Activated CD8-positive, alpha-beta memory T cell treated with anti-CD3 and anti-CD28 coated beads, Interleukin-2, amount 10 ng/mL, durations not matched to agents 7 days and 5 days (primary cell): ENCODE measurements at regions not wholly inside any gene's neighbourhood (a gene's known extent, or its start where the extent isn't known, plus 50 kb on each side); places are given as distances from the start of the nearest gene placed in this dataset.

Source experiments
- ATAC-seq: fragments of 150-1000 bp; cut with Tn5 transposase; one replicate; pipeline ENCODE4 v1.10.0; 2021; ENCODE audit warnings: moderate library complexity
- CTCF ChIA-PET: fragments of 350-600 bp; sonication (Branson Sonifier 250); formaldehyde crosslinking; loops from one replicate; lab custom pipeline; 2021; ENCODE audit warnings: antibody characterized with exemption; lab: Charles Lee
- DNase-seq: peaks from one replicate; pipeline ENCODE4 v3.0.0-alpha.2; 2020
- H3K27ac Mint-ChIP-seq: one replicate; pipeline ENCODE4 v1.8.0; 2021; ENCODE audit warnings: mild to moderate bottlenecking, mixed read lengths
- H3K27me3 Mint-ChIP-seq: one replicate; pipeline ENCODE4 v1.8.0; 2021; ENCODE audit warnings: mixed read lengths
- H3K36me3 Mint-ChIP-seq: one replicate; pipeline ENCODE4 v1.8.0; 2021; ENCODE audit warnings: mild to moderate bottlenecking, mixed read lengths
- H3K4me1 Mint-ChIP-seq: one replicate; pipeline ENCODE4 v1.8.0; 2021; ENCODE audit warnings: mixed read lengths
- H3K4me3 Mint-ChIP-seq: one replicate; pipeline ENCODE4 v1.8.0; 2021; ENCODE audit warnings: mild to moderate bottlenecking, moderate library complexity, mixed read lengths
- H3K9me3 Mint-ChIP-seq: one replicate; pipeline ENCODE4 v1.8.0; 2022; ENCODE audit warnings: low read depth, mixed read lengths

DNA sequence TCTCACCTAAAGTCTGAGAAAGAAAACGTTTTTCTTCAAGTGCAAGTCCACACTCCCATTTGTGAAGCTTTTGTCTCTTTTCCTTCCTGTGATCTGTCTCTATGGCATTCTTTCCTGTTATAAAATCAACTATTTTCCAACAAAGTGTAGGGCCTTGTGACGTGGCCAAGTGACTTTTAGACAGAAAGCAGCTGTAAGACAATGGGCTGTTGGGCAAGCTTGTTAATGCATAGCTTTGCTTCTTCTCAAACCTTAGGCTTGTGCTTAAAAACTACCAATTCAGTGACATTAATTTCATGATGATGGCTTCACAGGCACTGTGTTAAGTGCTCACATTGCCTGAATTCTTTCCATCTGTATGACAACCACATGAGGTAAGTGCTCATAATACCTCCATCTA, 83.5 kb downstream of the VCY1B start:
- CTCF ChIA-PET: no interaction called here
- H3K27ac Mint-ChIP-seq: no peak overlapping the region
- H3K27me3 Mint-ChIP-seq: no peaks in the 10 kb centered on the region
- H3K4me1 Mint-ChIP-seq: no peaks in the 10 kb centered on the region
- DNase-seq (no peak), ATAC-seq (no peak)
- no peaks in the 10 kb centered on the region for H3K9me3 Mint-ChIP-seq
- no peak overlapping the region for H3K4me3 Mint-ChIP-seq
- no peaks in the 10 kb centered on the region for H3K36me3 Mint-ChIP-seq

DNA sequence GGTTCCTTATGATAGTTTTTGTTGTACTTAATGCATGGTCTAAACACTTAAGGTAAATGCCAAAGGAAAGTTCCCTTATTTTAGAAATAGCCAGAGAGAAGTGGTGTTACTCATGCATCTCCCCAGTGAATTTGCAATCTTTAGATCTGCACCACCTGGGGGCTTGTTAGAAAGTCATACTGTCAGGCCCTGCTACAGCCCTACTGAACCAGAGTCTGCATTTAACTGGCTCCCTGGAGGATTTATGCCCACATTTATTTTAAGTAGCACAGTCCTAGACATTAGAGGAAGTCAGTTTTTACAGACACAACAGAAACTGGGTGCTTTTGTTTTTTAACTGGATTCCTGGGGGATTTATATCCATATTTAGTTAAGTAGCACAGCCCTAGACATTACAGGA, 89.6 kb downstream of the VCY1B start:
- H3K27me3 Mint-ChIP-seq: no peaks in the 10 kb centered on the region
- DNase-seq (no peak), ATAC-seq (no peak)
- no peaks in the 10 kb centered on the region for H3K36me3 Mint-ChIP-seq
- no peaks in the 10 kb centered on the region for H3K4me1 Mint-ChIP-seq
- no peak overlapping the region for H3K4me3 Mint-ChIP-seq
- CTCF ChIA-PET: no interaction called here
- H3K9me3 Mint-ChIP-seq: no peaks in the 10 kb centered on the region
- H3K27ac Mint-ChIP-seq: no peak overlapping the region

DNA sequence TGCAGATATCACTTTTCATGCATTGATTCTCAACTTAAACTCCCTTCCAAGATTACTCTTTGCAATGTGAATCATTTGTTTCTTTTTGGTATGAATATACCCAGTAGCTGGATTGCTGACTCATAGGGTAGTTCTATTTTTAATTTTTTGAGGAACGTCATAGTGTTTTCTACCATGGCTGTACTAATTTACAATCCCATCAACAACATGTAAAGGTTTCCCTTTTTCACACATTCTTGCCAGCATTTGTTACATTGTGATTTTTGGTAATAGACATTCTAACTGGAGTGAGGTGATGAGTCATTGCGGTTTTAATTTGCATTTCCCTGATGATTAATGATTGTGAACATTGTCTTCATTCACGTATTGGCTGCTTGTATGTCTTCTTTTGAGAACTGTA, 126.7 kb downstream of the VCY1B start:
- no peak for ATAC-seq
- Mint-ChIP-seq H3K36me3 (no peaks in the 10 kb centered on the region), H3K27me3 (no peaks in the 10 kb centered on the region), H3K27ac (no peak overlapping the region), H3K4me1 (peaks cover 6% of the 10 kb centered on the region), H3K4me3 (no peak overlapping the region), H3K9me3 (no peaks in the 10 kb centered on the region)
- CTCF ChIA-PET: no interaction called here
- no peak for DNase-seq

DNA sequence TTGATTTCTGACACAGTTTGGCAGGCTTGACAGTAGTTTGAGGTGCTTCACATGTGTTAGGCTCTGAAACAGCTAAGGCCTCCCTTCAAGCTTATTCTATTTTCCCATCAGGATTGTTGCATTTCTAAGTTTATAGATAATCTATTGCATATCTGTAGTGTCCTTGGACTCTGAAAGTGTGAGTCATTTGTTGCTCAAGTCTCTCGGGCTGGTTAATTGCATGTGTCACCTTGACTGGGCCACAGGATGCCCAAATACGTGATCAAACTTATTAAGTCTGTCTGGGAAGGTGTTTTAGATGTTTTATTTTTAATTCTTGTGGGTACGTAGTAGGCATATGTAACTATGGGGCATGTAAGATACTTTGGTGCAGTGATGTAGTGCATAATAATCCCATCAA, 166.0 kb downstream of the VCY1B start:
- Mint-ChIP-seq H3K4me1 (no peaks in the 10 kb centered on the region), H3K9me3 (no peaks in the 10 kb centered on the region), H3K4me3 (no peak overlapping the region), H3K36me3 (no peaks in the 10 kb centered on the region), H3K27me3 (no peaks in the 10 kb centered on the region), H3K27ac (no peak overlapping the region)
- DNase-seq (no peak), ATAC-seq (no peak)
- CTCF ChIA-PET: no interaction called here

DNA sequence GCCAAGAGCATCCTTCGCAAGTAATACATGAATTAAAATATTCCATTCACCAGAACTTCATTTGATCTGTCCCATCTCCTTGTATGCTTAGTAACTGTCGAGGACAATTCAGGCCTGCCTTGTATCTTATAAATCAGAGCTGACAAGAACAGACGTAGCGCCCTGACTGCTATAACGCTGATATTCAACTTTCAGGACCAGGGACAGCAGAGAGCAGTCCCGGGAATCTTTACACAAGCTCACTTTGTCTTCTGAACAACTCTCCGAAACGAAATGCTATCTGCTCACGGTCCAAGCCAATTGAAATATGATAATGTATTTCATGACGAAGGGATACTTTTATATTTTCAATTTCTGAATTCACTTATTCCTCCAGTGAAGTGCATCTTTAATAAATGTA, 175.7 kb downstream of the VCY1B start:
- DNase-seq (no peak), ATAC-seq (no peak)
- H3K4me3 Mint-ChIP-seq: no peak overlapping the region
- peaks cover 2% of the 10 kb centered on the region for H3K9me3 Mint-ChIP-seq
- no peaks in the 10 kb centered on the region for H3K4me1 Mint-ChIP-seq
- H3K36me3 Mint-ChIP-seq: no peaks in the 10 kb centered on the region
- H3K27ac Mint-ChIP-seq: no peak overlapping the region
- H3K27me3 Mint-ChIP-seq: no peaks in the 10 kb centered on the region
- CTCF ChIA-PET: no interaction called here

DNA sequence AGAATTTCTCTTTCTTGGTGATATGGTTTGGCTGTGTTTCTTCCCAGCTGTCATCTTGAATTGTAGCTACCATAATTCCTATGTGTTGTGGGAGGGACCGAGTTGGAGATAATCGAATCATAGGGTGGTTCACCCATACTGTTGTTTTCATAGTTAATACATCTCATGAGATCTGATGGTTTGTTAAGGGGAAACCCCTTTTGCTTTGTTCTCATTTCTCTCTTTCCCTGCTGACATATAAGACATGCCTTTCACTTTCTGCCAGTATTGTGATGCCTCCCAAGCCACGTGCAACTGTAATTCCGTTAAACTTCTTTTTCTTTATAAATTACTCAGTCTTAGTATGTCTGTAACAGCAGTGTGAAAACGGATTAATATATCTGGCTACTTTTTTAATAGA, 179.0 kb downstream of the VCY1B start:
- CTCF ChIA-PET: no interaction called here
- no peak overlapping the region for H3K27ac Mint-ChIP-seq
- no peaks in the 10 kb centered on the region for H3K27me3 Mint-ChIP-seq
- ATAC-seq (no peak), DNase-seq (no peak)
- H3K4me3 Mint-ChIP-seq: no peak overlapping the region
- no peaks in the 10 kb centered on the region for H3K4me1 Mint-ChIP-seq
- H3K36me3 Mint-ChIP-seq: no peaks in the 10 kb centered on the region
- H3K9me3 Mint-ChIP-seq: peaks cover 2% of the 10 kb centered on the region

DNA sequence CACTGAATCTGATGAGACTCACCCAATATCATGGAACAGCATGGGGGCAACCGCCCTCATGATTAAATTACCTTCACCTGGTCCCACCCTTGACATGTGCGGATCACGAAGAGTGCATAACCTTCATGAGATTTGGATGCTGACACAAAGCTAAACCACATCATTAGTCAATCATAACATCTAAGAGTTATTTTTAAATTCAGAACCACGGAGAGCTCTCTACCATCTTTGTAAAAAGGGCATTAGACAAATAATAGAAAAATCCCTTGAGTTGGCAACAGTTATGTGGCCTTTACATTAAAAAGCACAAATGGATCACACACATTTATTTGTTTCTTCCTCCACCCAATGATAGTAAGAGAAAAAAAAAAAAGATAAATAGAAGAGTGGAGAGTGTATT, 182.2 kb downstream of the VCY1B start:
- Mint-ChIP-seq H3K4me1 (no peaks in the 10 kb centered on the region), H3K27ac (no peak overlapping the region), H3K4me3 (no peak overlapping the region), H3K27me3 (no peaks in the 10 kb centered on the region), H3K9me3 (peaks cover 2% of the 10 kb centered on the region), H3K36me3 (no peaks in the 10 kb centered on the region)
- CTCF ChIA-PET: no interaction called here
- no peak for DNase-seq
- ATAC-seq: no peak

DNA sequence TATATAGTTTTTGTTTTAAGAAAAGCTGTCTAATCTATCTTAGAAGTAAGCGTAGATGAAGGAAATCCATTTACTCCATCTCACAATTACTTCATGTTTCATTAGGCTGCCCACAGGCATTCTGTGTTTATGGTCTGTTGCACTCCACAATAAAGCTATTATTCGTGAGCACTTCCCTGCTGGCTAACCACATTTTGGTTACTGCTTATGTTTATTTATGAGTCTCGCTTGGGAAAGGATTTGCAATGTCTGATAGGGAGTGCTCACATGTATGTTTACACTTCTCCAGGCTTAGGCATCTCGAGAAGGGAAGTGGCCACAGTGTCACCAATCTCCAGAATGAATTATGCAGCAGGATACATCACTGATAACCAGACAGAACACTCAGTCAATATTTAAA, 190.9 kb downstream of the VCY1B start:
- Mint-ChIP-seq H3K27me3 (no peaks in the 10 kb centered on the region), H3K4me3 (no peak overlapping the region), H3K4me1 (no peaks in the 10 kb centered on the region), H3K9me3 (no peaks in the 10 kb centered on the region), H3K36me3 (no peaks in the 10 kb centered on the region), H3K27ac (no peak overlapping the region)
- DNase-seq (no peak), ATAC-seq (no peak)
- CTCF ChIA-PET: no interaction called here

DNA sequence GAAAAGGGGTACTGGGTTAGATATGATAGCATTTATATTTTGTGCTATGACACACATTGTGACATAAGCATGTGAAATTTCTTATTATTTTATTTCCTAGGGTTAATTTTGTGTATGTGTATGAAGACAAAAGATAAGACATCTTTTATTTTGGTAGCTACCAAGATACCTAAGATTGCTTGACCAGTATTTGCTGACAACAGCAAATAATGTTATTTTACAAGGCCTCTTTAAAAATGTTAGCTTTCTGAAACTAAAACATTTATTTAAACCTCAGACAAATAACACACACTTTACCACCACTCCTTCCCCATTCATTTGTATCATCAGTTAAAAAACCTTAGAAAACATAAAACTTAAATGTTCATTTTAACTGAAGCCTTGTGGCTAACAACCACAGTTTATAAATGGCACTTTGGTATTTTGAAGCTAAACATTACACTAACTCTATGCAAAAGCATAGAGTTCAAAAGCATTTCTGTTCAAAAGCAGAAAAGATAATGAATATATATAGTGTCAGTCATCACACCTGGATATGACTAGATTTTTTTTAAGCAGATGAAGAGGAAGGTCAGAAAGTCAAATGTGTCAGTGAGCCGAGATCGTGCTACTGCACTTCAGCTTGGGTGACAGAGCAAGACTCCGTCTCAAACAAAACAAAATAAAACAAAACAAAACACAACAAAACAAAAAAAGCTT, 193.0 kb downstream of the VCY1B start:
- DNase-seq (no peak), ATAC-seq (no peak)
- no peaks in the 10 kb centered on the region for H3K27me3 Mint-ChIP-seq
- CTCF ChIA-PET: no interaction called here
- no peak overlapping the region for H3K4me3 Mint-ChIP-seq
- no peak overlapping the region for H3K27ac Mint-ChIP-seq
- no peaks in the 10 kb centered on the region for H3K4me1 Mint-ChIP-seq
- H3K36me3 Mint-ChIP-seq: no peaks in the 10 kb centered on the region
- H3K9me3 Mint-ChIP-seq: no peaks in the 10 kb centered on the region

DNA sequence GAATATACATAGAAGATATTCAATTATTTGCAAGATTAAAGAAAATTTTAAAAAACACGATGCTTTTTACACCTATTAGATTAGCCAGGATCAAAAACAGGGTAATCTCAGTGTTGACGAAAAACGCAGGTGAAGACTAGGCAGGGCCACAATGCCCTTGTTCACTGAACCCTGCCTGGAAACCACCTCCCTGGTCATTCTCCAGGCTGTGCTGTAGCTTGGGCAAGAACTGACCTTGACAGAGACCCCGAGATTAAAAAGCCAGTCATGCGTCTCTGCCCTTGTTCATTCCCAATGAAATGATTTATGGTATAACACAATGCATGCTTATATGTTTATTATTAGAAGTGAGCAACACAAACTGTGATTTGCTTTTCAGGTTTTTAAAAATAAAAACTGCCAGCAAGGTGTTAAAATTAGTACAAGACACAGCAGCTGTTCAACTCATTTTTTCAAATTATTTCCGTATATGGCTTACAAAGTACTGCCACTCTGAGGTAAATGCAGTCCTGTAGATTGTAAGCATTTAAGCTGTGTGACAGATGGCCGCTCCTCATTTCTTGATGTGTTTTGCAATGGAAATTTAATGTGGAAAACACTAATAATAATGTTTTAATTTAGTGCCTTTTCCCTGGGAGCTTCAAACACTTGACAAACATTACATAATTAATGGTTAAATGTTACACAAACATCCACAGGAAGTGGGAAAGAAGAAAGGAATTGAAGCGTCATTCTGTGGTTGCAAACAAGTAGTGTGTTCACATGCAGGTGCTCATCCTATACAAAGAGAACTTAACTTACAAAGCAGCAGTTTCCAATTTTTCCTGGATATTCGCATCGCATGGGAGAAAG, 200.2 kb downstream of the VCY1B start:
- Mint-ChIP-seq H3K4me1 (peaks cover 7% of the 10 kb centered on the region), H3K4me3 (no peak overlapping the region), H3K9me3 (no peaks in the 10 kb centered on the region), H3K27me3 (no peaks in the 10 kb centered on the region), H3K36me3 (no peaks in the 10 kb centered on the region), H3K27ac (no peak overlapping the region)
- ATAC-seq (no peak), DNase-seq (no peak)
- CTCF ChIA-PET: no interaction called here

DNA sequence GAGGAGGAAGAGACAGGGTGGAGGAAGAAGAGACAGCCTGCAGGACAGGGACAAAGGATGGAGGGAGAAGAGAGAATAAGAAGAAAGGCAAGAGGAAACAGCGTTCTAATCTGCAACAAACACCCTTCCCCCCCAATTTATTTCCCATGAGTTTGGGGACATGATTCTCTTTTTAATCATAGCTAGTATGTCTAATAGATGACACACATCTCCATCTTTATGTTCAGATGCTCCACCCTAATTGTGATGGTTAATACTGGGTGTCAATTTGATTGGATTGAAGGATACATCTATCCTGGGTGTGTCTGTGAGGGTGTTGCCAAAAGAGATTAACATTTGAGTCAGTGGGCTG, 200.8 kb downstream of the VCY1B start:
- Mint-ChIP-seq H3K4me1 (peaks cover 7% of the 10 kb centered on the region), H3K36me3 (no peaks in the 10 kb centered on the region), H3K27me3 (no peaks in the 10 kb centered on the region), H3K4me3 (no peak overlapping the region), H3K9me3 (no peaks in the 10 kb centered on the region), H3K27ac (no peak overlapping the region)
- ATAC-seq: no peak
- CTCF ChIA-PET: no interaction called here
- DNase-seq: no peak

DNA sequence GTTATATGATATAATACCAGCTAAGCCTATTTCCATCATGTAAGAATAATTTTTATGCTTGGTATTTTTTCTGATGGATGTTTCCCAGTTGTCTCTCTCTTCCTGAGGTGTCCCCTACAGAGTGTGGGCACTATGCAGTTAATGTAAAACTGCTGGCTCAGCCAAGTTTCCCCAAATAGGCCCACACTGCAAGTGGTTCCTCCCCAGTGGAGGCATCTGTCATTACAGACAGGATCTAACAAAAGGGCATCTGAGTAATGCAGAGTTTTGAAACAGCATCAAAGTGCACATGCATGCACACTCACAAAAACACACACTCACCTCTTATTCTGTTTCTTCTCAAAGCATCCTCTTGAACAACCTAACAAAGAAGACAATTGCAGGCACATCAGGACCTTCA, 221.0 kb downstream of the VCY1B start:
- Mint-ChIP-seq H3K36me3 (no peaks in the 10 kb centered on the region), H3K27ac (no peak overlapping the region), H3K4me3 (no peak overlapping the region), H3K4me1 (no peaks in the 10 kb centered on the region), H3K27me3 (no peaks in the 10 kb centered on the region), H3K9me3 (no peaks in the 10 kb centered on the region)
- DNase-seq (no peak), ATAC-seq (no peak)
- CTCF ChIA-PET: no interaction called here

DNA sequence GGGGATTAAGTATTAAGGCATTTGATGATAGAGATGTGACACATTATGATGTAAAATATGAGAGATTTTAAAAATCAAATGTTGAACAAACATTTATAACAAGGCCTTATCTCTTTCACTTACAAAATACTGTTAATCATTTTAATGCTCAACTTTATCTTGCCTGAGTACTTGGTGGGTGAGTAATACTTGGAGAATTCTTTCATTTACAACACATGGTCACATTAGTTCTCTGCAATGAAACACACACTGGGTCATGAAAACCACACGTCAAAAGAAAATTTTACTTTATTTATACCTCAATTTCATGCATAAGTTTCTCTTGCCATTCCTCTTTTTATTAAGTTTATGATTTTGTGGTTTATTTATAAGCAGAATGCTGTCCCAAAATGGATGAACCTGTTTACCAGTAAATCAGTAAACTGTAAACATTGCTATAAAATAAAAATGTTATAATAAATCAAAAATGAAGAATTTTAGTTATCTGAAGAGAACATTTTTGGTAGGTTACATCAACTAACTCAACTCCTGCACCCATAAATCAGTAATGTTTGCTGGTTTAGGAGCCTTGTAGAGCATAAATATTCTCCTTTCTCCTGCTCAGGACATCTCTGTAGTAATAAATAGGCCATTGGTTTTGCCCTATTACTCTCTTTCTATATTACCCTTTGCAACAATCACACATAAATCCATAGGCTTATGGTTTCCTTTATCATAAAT, 233.5 kb upstream of the NLGN4Y start:
- Mint-ChIP-seq H3K9me3 (no peaks in the 10 kb centered on the region), H3K36me3 (no peaks in the 10 kb centered on the region), H3K27ac (no peak overlapping the region), H3K27me3 (no peaks in the 10 kb centered on the region), H3K4me1 (no peaks in the 10 kb centered on the region), H3K4me3 (no peak overlapping the region)
- CTCF ChIA-PET: no interaction called here
- ATAC-seq (no peak), DNase-seq (no peak)

DNA sequence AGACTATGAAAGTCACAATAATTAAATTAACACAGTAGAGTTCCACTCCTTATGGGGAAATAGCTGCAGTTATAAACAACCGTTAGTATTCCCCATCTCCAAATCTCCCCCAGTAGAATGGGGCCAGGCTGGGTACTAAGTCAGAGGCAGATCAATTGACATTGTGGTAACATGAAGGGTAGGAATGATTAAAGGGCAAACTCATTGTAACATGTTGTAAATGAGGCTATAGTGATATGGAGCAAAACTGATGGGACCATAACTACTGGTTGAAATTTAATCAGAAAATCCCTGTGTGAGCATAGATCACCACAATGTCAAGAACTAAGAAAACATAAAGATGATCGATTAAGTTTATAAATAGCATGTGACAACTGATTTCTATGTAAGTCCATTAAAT, 231.9 kb upstream of the NLGN4Y start:
- Mint-ChIP-seq H3K36me3 (no peaks in the 10 kb centered on the region), H3K9me3 (no peaks in the 10 kb centered on the region), H3K27me3 (no peaks in the 10 kb centered on the region), H3K4me3 (no peak overlapping the region), H3K27ac (no peak overlapping the region), H3K4me1 (no peaks in the 10 kb centered on the region)
- DNase-seq: no peak
- CTCF ChIA-PET: no interaction called here
- ATAC-seq: no peak
